COR-L47 (cell line): ENCODE measurements at regions not wholly inside any gene's neighbourhood (a gene's known extent, or its start where the extent isn't known, plus 50 kb on each side); places are given as distances from the start of the nearest gene placed in this dataset.
A peak's percentile ranks its signal among the peaks of the same experiment; 100 is the strongest.

ENCODE experiments used
- DNase-seq: peaks from one replicate; lab custom pipeline; 2025; lab: John Stamatoyannopoulos, UW

- DNase-seq = peak; percentile 28
Observed at GRCh38 chr6:4320860-4321259, 185.5 kb upstream of the ECI2 start.

GRCh38 chr6:4319981-4320683 lies 184.8 kb upstream of the ECI2 start:
- DNase-seq = no peak

GRCh38 chr6:4318321-4318720 lies 182.9 kb upstream of the ECI2 start:
- no peak for DNase-seq

- peak; percentile 79 for DNase-seq
Observed at GRCh38 chr6:4316867-4317400, 181.6 kb upstream of the ECI2 start.

- DNase-seq = no peak
Observed at GRCh38 chr6:4314201-4314707, 178.9 kb upstream of the ECI2 start.

- DNase-seq = peak; percentile 49
Observed at GRCh38 chr6:4313044-4313686, 177.8 kb upstream of the ECI2 start.

GRCh38 chr6:4311976-4312860 lies 176.8 kb upstream of the ECI2 start:
- no peak for DNase-seq

GRCh38 chr6:4309540-4309939 lies 174.2 kb upstream of the ECI2 start:
- DNase-seq = no peak

GRCh38 chr6:4308364-4308763 lies 173.0 kb upstream of the ECI2 start:
- DNase-seq = no peak

- no peak for DNase-seq
Observed at GRCh38 chr6:4304927-4305455, 169.6 kb upstream of the ECI2 start.

- no peak for DNase-seq
Observed at GRCh38 chr6:4303638-4304037, 168.3 kb upstream of the ECI2 start.

GRCh38 chr6:4302524-4302923 lies 167.1 kb upstream of the ECI2 start:
- no peak for DNase-seq

GRCh38 chr6:4301871-4302270 lies 166.5 kb upstream of the ECI2 start:
- DNase-seq = no peak

- no peak for DNase-seq
Observed at GRCh38 chr6:4300917-4301316, 165.5 kb upstream of the ECI2 start.

- no peak for DNase-seq
Observed at GRCh38 chr6:4299476-4299875, 164.1 kb upstream of the ECI2 start.

- DNase-seq = no peak
Observed at GRCh38 chr6:4297348-4297747, 162.0 kb upstream of the ECI2 start.

GRCh38 chr6:4296552-4296951 lies 161.2 kb upstream of the ECI2 start:
- no peak for DNase-seq

- no peak for DNase-seq
Observed at GRCh38 chr6:4295783-4296155, 160.4 kb upstream of the ECI2 start.

- no peak for DNase-seq
Observed at GRCh38 chr6:4295058-4295782, 159.8 kb upstream of the ECI2 start.

GRCh38 chr6:4294636-4295035 lies 159.3 kb upstream of the ECI2 start:
- no peak for DNase-seq
